H9 (cell line): ENCODE measurements at regions not wholly inside any gene's neighbourhood (a gene's known extent, or its start where the extent isn't known, plus 50 kb on each side); places are given as distances from the start of the nearest gene placed in this dataset.

Source experiments
- DNase-seq: peaks from one replicate; pipeline ENCODE4 v3.0.0-alpha.2; 2017
- H2AFZ ChIP-seq: one replicate; pipeline ENCODE4 v1.6.1; 2013; ENCODE audit warnings: mild to moderate bottlenecking, low read length, control low read depth, moderate library complexity
- H2AK5ac ChIP-seq: 2 replicates; pipeline ENCODE4 v1.6.1; 2013; ENCODE audit warnings: low read length, control low read depth, mixed read lengths; ENCODE audit not compliant: insufficient read length
- H2BK120ac ChIP-seq: one replicate; pipeline ENCODE4 v1.6.1; 2013; ENCODE audit warnings: low read depth, mild to moderate bottlenecking, low read length, control low read depth, inconsistent platforms; ENCODE audit not compliant: poor library complexity, severe bottlenecking
- H2BK12ac ChIP-seq: 2 replicates; pipeline ENCODE4 v1.6.1; 2013; ENCODE audit warnings: low read length, control low read depth, mixed read lengths, low read depth; ENCODE audit not compliant: insufficient read length
- H2BK15ac ChIP-seq: 2 replicates; pipeline ENCODE4 v1.6.1; 2013; ENCODE audit warnings: low read depth, low read length, control low read depth
- H2BK20ac ChIP-seq: one replicate; pipeline ENCODE4 v1.6.1; 2013; ENCODE audit warnings: low read depth, mild to moderate bottlenecking, low read length, control low read depth, inconsistent platforms; ENCODE audit not compliant: poor library complexity, severe bottlenecking
- H2BK5ac ChIP-seq: 2 replicates; pipeline ENCODE4 v1.6.1; 2013; ENCODE audit warnings: low read length, control low read depth, mixed read lengths; ENCODE audit not compliant: insufficient read length
- H3K14ac ChIP-seq: 2 replicates; pipeline ENCODE4 v1.6.1; 2013; ENCODE audit warnings: low read length, control low read depth; ENCODE audit not compliant: insufficient read depth
- H3K18ac ChIP-seq: 2 replicates; pipeline ENCODE4 v1.6.1; 2013; ENCODE audit warnings: low read depth, mild to moderate bottlenecking, mixed read lengths, low read length, control low read depth; ENCODE audit not compliant: insufficient read length
- H3K23ac ChIP-seq: 2 replicates; pipeline ENCODE4 v1.6.1; 2013; ENCODE audit warnings: low read length, control low read depth, mixed read lengths, low read depth; ENCODE audit not compliant: insufficient read length
- H3K23me2 ChIP-seq: 2 replicates; pipeline ENCODE4 v1.6.1; 2013; ENCODE audit warnings: low read depth, mild to moderate bottlenecking, mixed read lengths, low read length, control low read depth; ENCODE audit not compliant: insufficient read length, poor library complexity, severe bottlenecking
- H3K27ac ChIP-seq: 2 replicates; pipeline ENCODE4 v1.5.1; 2013; ENCODE audit warnings: low read length, control low read depth, mixed read lengths, low read depth; ENCODE audit not compliant: insufficient read length
- H3K27me3 ChIP-seq: 2 replicates; pipeline ENCODE4 v1.6.1; 2013; ENCODE audit warnings: low read length, control low read depth, inconsistent platforms; ENCODE audit not compliant: insufficient read depth
- H3K4ac ChIP-seq: 2 replicates; pipeline ENCODE4 v1.6.1; 2013; ENCODE audit warnings: low read depth, mild to moderate bottlenecking, control low read depth, inconsistent platforms, low read length, moderate library complexity
- H3K4me1 ChIP-seq: 2 replicates; pipeline ENCODE4 v1.6.1; 2013; ENCODE audit warnings: low read length, control low read depth, inconsistent platforms; ENCODE audit not compliant: insufficient read depth
- H3K4me2 ChIP-seq: 2 replicates; pipeline ENCODE4 v1.6.1; 2013; ENCODE audit warnings: low read length, control low read depth, mixed read lengths; ENCODE audit not compliant: insufficient read length, insufficient read depth
- H3K56ac ChIP-seq: 2 replicates; pipeline ENCODE4 v1.6.1; 2013; ENCODE audit warnings: low read depth, mild to moderate bottlenecking, mixed read lengths, low read length, control low read depth; ENCODE audit not compliant: insufficient read length
- H3K79me1 ChIP-seq: 2 replicates; pipeline ENCODE4 v1.6.1; 2013; ENCODE audit warnings: low read depth, mild to moderate bottlenecking, moderate library complexity, low read length, control low read depth, inconsistent platforms; ENCODE audit not compliant: insufficient read depth, poor library complexity, severe bottlenecking
- H3K79me2 ChIP-seq: 2 replicates; pipeline ENCODE4 v1.6.1; 2013; ENCODE audit warnings: low read length, control low read depth, inconsistent platforms; ENCODE audit not compliant: insufficient read depth
- H3K9ac ChIP-seq: 2 replicates; pipeline ENCODE4 v1.6.1; 2013; ENCODE audit warnings: low read length, control low read depth, mixed read lengths; ENCODE audit not compliant: insufficient read length; ENCODE audit errors: extremely low read depth
- H3K9me3 ChIP-seq: one replicate; pipeline ENCODE4 v1.6.1; 2013; ENCODE audit warnings: low read depth, low read length, inconsistent platforms; ENCODE audit not compliant: control insufficient read depth
- H3T11ph ChIP-seq: one replicate; pipeline ENCODE4 v1.6.1; 2013; ENCODE audit warnings: mild to moderate bottlenecking, low read length, control low read depth, inconsistent platforms
- H4K20me1 ChIP-seq: one replicate; pipeline ENCODE4 v1.6.1; 2013; ENCODE audit not compliant: control insufficient read depth, insufficient read length, insufficient read depth
- H4K5ac ChIP-seq: 2 replicates; pipeline ENCODE4 v1.6.1; 2013; ENCODE audit warnings: low read depth, mild to moderate bottlenecking, mixed read lengths, low read length, control low read depth; ENCODE audit not compliant: insufficient read length
- H4K8ac ChIP-seq: replicated peaks from 2 replicates; pipeline ENCODE4 v1.6.1; 2013; ENCODE audit warnings: low read length, control low read depth, mixed read lengths, low read depth; ENCODE audit not compliant: insufficient read length
- H4K91ac ChIP-seq: 2 replicates; pipeline ENCODE4 v1.6.1; 2013; ENCODE audit warnings: low read depth, mild to moderate bottlenecking, moderate library complexity, mixed read lengths, low read length, control low read depth; ENCODE audit not compliant: insufficient read length
- H3K27ac Mint-ChIP-seq, 3 experiments: 2 replicates in 2 of 3; 3 replicates in 1 of 3; pipeline ENCODE4 v1.8.0; 2020 to 2021; ENCODE audit warnings: mixed read lengths in 3 of 3, mild to moderate bottlenecking in 1 of 3, moderate library complexity in 1 of 3
- H3K27me3 Mint-ChIP-seq: 2 replicates; pipeline ENCODE4 v1.8.0; 2021; ENCODE audit warnings: low read depth, mild to moderate bottlenecking, moderate library complexity, mixed read lengths
- H3K36me3 Mint-ChIP-seq, 3 experiments: 2 replicates in 2 of 3; 3 replicates in 1 of 3; pipeline ENCODE4 v1.8.0; 2020 to 2021; ENCODE audit warnings: low read depth in 3 of 3, mixed read lengths in 3 of 3; ENCODE audit not compliant: insufficient read depth in 1 of 3
- H3K4me1 Mint-ChIP-seq, 2 experiments: 2 replicates each; pipeline ENCODE4 v1.8.0; 2020; ENCODE audit warnings: mixed read lengths in 2 of 2
- H3K4me3 Mint-ChIP-seq, 2 experiments: 2 replicates in 1 of 2; 3 replicates in 1 of 2; pipeline ENCODE4 v1.8.0; 2020 to 2021; ENCODE audit warnings: mild to moderate bottlenecking in 2 of 2, mixed read lengths in 2 of 2, moderate library complexity in 1 of 2
- H3K9me3 Mint-ChIP-seq, 2 experiments: 2 replicates in 1 of 2; 3 replicates in 1 of 2; pipeline ENCODE4 v1.8.0; 2020; ENCODE audit warnings: mild to moderate bottlenecking in 2 of 2, mixed read lengths in 2 of 2, moderate library complexity in 1 of 2
- WGBS: extraction: QIAGEN DNeasy Blood & Tissue Kit; methylation state at CpG from one replicate; pipeline ENCODE4 v1.1.7; 2013; ENCODE audit warnings: missing lambda C conversion rate, low lambda C conversion rate, mixed read lengths; ENCODE audit not compliant: insufficient read length; ENCODE audit errors: extremely low coverage; 5-methylcytosine and 5-hydroxymethylcytosine counted together
- TF ChIP-seq, protein P1 (sequence below): fragments of 200-600 bp; sonication (generic); conservative IDR thresholded peaks from 3 replicates; pipeline ENCODE4 v1.8.0; 2021; ENCODE audit warnings: antibody characterized with exemption, mild to moderate bottlenecking

DNA sequence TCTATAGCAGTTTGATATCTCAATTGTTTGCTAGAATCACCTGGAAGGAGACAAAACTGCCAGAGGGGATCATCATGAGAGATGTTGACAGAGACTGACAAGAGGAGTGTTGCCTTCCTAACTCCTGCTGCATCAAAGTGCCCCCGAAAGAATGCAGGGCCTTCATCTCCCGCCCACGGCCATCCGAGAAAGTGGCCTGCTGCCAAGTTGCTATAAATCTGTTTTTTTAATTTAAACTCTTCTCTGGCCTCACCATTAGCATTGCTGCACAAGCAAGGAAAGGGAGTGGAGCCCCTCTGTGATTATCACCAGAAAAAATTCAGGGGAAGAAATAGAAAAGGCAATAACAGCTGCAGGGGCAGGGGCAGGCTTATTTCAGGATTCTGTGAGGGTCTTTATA is 238.1 kb upstream of the EPHA4 start:
- Histone ChIP-seq H3K18ac (no peak overlapping the region), H2BK15ac (no peak overlapping the region), H3K4me1 (no peaks in the 10 kb centered on the region), H3K79me1 (no peaks in the 10 kb centered on the region), H3K27ac (no peak overlapping the region), H2BK12ac (no peak overlapping the region), H3K4ac (no peak overlapping the region), H4K8ac (no peak overlapping the region), H3K14ac (no peak overlapping the region), H4K20me1 (no peaks in the 10 kb centered on the region), H3T11ph (no peak overlapping the region), H4K91ac (no peak overlapping the region), H3K79me2 (no peaks in the 10 kb centered on the region), H3K9ac (no peak overlapping the region), H3K23me2 (no peaks in the 10 kb centered on the region), H2AFZ (no peak overlapping the region), H2BK20ac (no peak overlapping the region), H3K56ac (no peak overlapping the region), H2AK5ac (no peak overlapping the region), H3K27me3 (no peaks in the 10 kb centered on the region), H3K4me2 (no peak overlapping the region), H3K9me3 (no peaks in the 10 kb centered on the region), H3K23ac (no peak overlapping the region), H4K5ac (no peak overlapping the region), H2BK120ac (no peak overlapping the region), H2BK5ac (no peak overlapping the region)
- peaks cover 15 to 19% of the 10 kb centered on the region in 2 experiments for H3K4me1 Mint-ChIP-seq
- H3K4me3 Mint-ChIP-seq = no peak overlapping the region
- peak overlapping the region; percentile 21 to 90 (median 30); a peak in 2 of 7 replicates for H3K27ac Mint-ChIP-seq
- H3K27me3 Mint-ChIP-seq = no peaks in the 10 kb centered on the region
- H3K36me3 Mint-ChIP-seq = peaks cover 0 to 11% (median 7%) of the 10 kb centered on the region in 3 experiments; a peak in 3 of 7 replicates
- no peak for DNase-seq
- WGBS = no CpG with 5 or more reads among the region's 4 CpGs
- peaks cover 0 to 3% of the 10 kb centered on the region in 2 experiments; a peak in 2 of 5 replicates for H3K9me3 Mint-ChIP-seq
- TF ChIP-seq, protein P1, sequence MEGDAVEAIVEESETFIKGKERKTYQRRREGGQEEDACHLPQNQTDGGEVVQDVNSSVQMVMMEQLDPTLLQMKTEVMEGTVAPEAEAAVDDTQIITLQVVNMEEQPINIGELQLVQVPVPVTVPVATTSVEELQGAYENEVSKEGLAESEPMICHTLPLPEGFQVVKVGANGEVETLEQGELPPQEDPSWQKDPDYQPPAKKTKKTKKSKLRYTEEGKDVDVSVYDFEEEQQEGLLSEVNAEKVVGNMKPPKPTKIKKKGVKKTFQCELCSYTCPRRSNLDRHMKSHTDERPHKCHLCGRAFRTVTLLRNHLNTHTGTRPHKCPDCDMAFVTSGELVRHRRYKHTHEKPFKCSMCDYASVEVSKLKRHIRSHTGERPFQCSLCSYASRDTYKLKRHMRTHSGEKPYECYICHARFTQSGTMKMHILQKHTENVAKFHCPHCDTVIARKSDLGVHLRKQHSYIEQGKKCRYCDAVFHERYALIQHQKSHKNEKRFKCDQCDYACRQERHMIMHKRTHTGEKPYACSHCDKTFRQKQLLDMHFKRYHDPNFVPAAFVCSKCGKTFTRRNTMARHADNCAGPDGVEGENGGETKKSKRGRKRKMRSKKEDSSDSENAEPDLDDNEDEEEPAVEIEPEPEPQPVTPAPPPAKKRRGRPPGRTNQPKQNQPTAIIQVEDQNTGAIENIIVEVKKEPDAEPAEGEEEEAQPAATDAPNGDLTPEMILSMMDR = no peak
